Spleen (tissue), 11 donors: ENCODE measurements at regions not wholly inside any gene's neighbourhood (a gene's known extent, or its start where the extent isn't known, plus 50 kb on each side); places are given as distances from the start of the nearest gene placed in this dataset.

Experiments used
- DNase-seq: peaks from one replicate; pipeline ENCODE4 v3.0.0-alpha.2; 2020
- H3K27ac ChIP-seq, 8 donors: fragments of 200-600 bp; sonication (generic) in 7 of 8; 1 replicate in 4 of 8; 2 replicates in 4 of 8; pipeline versions ENCODE4 v1.5.0 to v1.8.0; 2016 to 2021; ENCODE audit warnings: inconsistent platforms in 4 of 8, mild to moderate bottlenecking in 4 of 8, moderate library complexity in 1 of 8
- H3K27me3 ChIP-seq, 7 donors: fragments of 200-600 bp; sonication (generic) in 6 of 7; replicated peaks in 1 of 7; 1 replicate in 4 of 7; 2 replicates in 3 of 7; pipeline versions ENCODE4 v1.5.0 to v1.8.0; 2016 to 2021; ENCODE audit warnings: inconsistent platforms in 3 of 7, mild to moderate bottlenecking in 1 of 7
- H3K36me3 ChIP-seq, 6 donors: fragments of 200-600 bp; sonication (generic) in 5 of 6; 1 replicate in 4 of 6; 2 replicates in 2 of 6; pipeline versions ENCODE4 v1.5.0 to v1.8.0; 2016 to 2021; ENCODE audit warnings: inconsistent platforms in 2 of 6
- H3K4me1 ChIP-seq, 6 donors: fragments of 200-600 bp; sonication (generic) in 5 of 6; 1 replicate in 3 of 6; 2 replicates in 3 of 6; pipeline versions ENCODE4 v1.5.0 to v1.8.0; 2016 to 2021; ENCODE audit warnings: inconsistent platforms in 3 of 6
- H3K4me3 ChIP-seq, 8 donors: fragments of 200-600 bp; sonication (generic) in 7 of 8; 1 replicate in 4 of 8; 2 replicates in 4 of 8; pipeline versions ENCODE4 v1.5.0 to v1.8.0; 2016 to 2021; ENCODE audit warnings: inconsistent platforms in 4 of 8, mild to moderate bottlenecking in 4 of 8, moderate library complexity in 2 of 8
- H3K9me3 ChIP-seq, 8 donors: fragments of 200-600 bp; sonication (generic) in 7 of 8; 1 replicate in 4 of 8; 2 replicates in 4 of 8; pipeline versions ENCODE4 v1.5.0 to v1.8.0; 2016 to 2021; ENCODE audit warnings: inconsistent platforms in 4 of 8
- POLR2A ChIP-seq, 3 donors: fragments of 450-650 bp; IDR thresholded peaks; one replicate each; pipeline ENCODE4 v1.5.1; 2017; ENCODE audit warnings: antibody characterized with exemption in 3 of 3, mild to moderate bottlenecking in 1 of 3
- POLR2AphosphoS5 ChIP-seq, 3 donors: sonication (generic); formaldehyde crosslinking; IDR thresholded peaks; one replicate each; pipeline ENCODE4 v1.5.1; 2017; ENCODE audit warnings: antibody characterized with exemption in 3 of 3
- WGBS, 5 donors: extraction: QIAGEN DNeasy Blood & Tissue Kit in 3 of 5; methylation state at CpG; one replicate each; pipeline versions ENCODE4 v1.1.5 to v1.1.7; 2013 to 2018; 5-methylcytosine and 5-hydroxymethylcytosine counted together
- intact Hi-C: fragments of 100-400 bp; cut with DNase I; formaldehyde crosslinking; loops from one replicate; pipeline ENCODE4 v1.15.0; 2023; ENCODE audit warnings: low total_unique reads
- TF ChIP-seq, protein P1 (sequence below), 11 experiments: fragments of 200-600 bp in 7 of 11; fragments of 450-650 bp in 4 of 11; sonication (generic) in 4 of 11; IDR thresholded peaks in 8 of 11; conservative IDR thresholded peaks in 3 of 11; 1 replicate in 7 of 11; 2 replicates in 4 of 11; pipeline versions ENCODE4 v1.4.0 to v1.8.0; 2016 to 2021; ENCODE audit warnings: antibody characterized with exemption in 11 of 11, inconsistent platforms in 4 of 11, mild to moderate bottlenecking in 1 of 11
- donor health status: healthy with polysubstance abuse.
- donor health status: DM: no; HTN: no; CAD: no; lungs with moderate emphysema.
- donor health status: DM: no; HTN: no; CAD: no.
- donor health status: Bipolar disorder and iron deficiency.
- donor health status: healthy.
- donor health status: DM: no; HTN: no; CAD: no.
- donor health status: DM: yes; HTN: yes; CAD: no.

DNA sequence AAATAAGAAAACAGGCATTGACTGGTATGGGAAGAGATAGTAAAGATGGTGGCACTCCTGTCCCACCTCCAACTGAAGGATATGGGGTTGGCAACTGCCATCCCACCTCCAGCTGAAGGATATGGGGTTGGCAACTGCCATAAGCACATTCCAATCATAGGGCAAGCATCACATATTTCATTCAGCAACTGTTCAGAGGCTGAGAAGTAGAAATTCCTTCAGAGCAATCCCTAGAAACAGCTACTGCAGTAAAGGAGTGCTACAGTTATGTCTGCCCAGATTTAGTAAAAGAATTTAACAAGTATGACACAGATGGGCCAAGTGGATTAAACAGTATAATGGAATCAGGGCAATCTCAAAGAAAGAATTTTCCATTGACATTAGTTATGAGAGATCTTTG, 156.8 kb downstream of the IMPG2 start:
- Histone ChIP-seq H3K4me3 (no peak overlapping the region), H3K36me3 (no peaks in the 10 kb centered on the region), H3K27ac (no peak overlapping the region), H3K4me1 (no peaks in the 10 kb centered on the region), H3K27me3 (no peaks in the 10 kb centered on the region), H3K9me3 (no peaks in the 10 kb centered on the region)
- TF ChIP-seq, protein P1, sequence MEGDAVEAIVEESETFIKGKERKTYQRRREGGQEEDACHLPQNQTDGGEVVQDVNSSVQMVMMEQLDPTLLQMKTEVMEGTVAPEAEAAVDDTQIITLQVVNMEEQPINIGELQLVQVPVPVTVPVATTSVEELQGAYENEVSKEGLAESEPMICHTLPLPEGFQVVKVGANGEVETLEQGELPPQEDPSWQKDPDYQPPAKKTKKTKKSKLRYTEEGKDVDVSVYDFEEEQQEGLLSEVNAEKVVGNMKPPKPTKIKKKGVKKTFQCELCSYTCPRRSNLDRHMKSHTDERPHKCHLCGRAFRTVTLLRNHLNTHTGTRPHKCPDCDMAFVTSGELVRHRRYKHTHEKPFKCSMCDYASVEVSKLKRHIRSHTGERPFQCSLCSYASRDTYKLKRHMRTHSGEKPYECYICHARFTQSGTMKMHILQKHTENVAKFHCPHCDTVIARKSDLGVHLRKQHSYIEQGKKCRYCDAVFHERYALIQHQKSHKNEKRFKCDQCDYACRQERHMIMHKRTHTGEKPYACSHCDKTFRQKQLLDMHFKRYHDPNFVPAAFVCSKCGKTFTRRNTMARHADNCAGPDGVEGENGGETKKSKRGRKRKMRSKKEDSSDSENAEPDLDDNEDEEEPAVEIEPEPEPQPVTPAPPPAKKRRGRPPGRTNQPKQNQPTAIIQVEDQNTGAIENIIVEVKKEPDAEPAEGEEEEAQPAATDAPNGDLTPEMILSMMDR (IDR thresholded peaks at IDR 0.05 in 8 of 11, conservative IDR thresholded peaks at IDR 0.05 in 3 of 11) = no peak
- TF ChIP-seq POLR2A (IDR thresholded peaks at IDR 0.05) (no peak), POLR2AphosphoS5 (IDR thresholded peaks at IDR 0.05) (no peak)
- intact Hi-C loops = no loop called here
- DNase-seq = no peak

DNA sequence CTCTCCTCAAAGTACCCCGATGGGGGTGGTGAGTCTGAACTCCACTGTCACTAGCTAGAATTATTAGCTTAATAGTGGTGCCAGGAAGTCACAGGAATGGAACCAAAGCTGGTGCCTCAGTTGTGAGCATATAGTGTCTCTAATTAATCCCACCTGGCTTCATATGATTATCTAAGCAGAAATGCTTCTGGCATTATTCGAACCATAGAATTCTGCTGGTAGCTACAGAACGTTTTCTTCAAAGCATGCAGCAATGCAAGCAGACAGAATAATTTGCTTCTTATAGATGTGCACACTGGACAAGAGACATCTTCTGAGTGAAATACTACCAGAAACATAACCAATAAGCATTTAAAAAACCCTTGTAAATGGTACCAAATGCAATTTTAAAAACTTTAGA, 160.9 kb downstream of the IMPG2 start:
- H3K9me3 ChIP-seq = no peaks in the 10 kb centered on the region

DNA sequence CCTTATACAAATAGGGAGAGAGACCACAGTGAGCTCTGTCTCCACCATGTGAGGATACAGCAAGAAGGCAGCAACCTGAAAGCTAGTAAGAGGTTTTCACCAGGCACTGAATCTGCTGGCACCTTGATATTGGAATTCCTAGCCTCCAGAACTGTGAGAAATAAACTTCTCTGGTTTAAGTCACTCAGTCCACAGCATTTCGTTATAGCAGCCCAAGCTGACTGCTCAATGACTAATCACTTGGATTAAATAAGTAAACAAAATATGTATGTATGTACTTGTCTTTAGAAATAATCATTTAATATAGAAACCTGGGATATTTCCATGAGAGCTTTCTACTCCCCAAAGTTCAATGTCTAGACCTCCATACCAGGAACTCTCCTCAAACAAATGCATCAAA, 162.0 kb downstream of the IMPG2 start:
- no peak for DNase-seq
- Histone ChIP-seq H3K36me3 (no peaks in the 10 kb centered on the region), H3K27ac (no peak overlapping the region), H3K27me3 (no peaks in the 10 kb centered on the region), H3K4me3 (no peak overlapping the region), H3K4me1 (no peaks in the 10 kb centered on the region), H3K9me3 (no peaks in the 10 kb centered on the region)
- 0 to 61% (median 0%) methylated on average over 1 of the region's 1 CpG for WGBS, 5 donors
- intact Hi-C loops = no loop called here
- TF ChIP-seq, protein P1 (IDR thresholded peaks at IDR 0.05 in 8 of 11, conservative IDR thresholded peaks at IDR 0.05 in 3 of 11) = no peak
- TF ChIP-seq POLR2AphosphoS5 (IDR thresholded peaks at IDR 0.05) (no peak), POLR2A (IDR thresholded peaks at IDR 0.05) (no peak)

More for the DNA sequence above, 160.9 kb downstream of the IMPG2 start:
- no peaks in the 10 kb centered on the region for H3K4me1 ChIP-seq
- DNase-seq = no peak
- WGBS, 5 donors = 79 to 95% (median 92%) methylated on average over 3 of the region's 3 CpGs
- intact Hi-C loops = no loop called here
- H3K36me3 ChIP-seq = no peaks in the 10 kb centered on the region
- H3K4me3 ChIP-seq = no peak overlapping the region
- no peaks in the 10 kb centered on the region for H3K27me3 ChIP-seq
- TF ChIP-seq POLR2A (IDR thresholded peaks at IDR 0.05) (no peak), POLR2AphosphoS5 (IDR thresholded peaks at IDR 0.05) (no peak)
- TF ChIP-seq, protein P1 (IDR thresholded peaks at IDR 0.05 in 8 of 11, conservative IDR thresholded peaks at IDR 0.05 in 3 of 11) = no peak
- no peak overlapping the region for H3K27ac ChIP-seq

DNA sequence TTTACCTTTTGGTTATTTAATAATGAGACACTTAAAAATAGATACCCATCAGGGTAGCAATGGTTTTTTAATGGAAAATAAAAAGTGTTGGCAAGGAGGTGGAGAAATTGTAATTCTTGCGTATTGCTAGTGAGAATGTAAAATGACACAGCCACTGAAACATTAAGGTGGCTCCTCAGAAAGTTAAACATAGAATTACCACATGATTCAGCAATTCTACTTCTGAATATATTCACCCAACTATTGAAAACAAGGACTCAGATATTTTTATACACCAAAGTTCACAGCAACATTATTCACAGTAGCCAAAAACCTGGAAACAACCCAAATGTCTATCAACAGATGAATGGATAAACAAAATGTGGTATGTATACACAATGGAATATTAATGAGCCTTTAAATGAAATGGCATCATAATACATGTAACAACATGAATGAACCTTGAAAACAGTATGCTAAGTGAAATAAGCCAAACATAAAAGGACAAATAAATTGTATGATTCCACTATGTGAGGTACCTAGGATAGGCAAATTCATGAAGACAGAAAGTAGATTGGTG, 163.5 kb downstream of the IMPG2 start:
- Histone ChIP-seq H3K27ac (no peak overlapping the region), H3K27me3 (no peaks in the 10 kb centered on the region), H3K36me3 (no peaks in the 10 kb centered on the region), H3K9me3 (no peaks in the 10 kb centered on the region), H3K4me1 (no peaks in the 10 kb centered on the region), H3K4me3 (no peak overlapping the region)
- intact Hi-C loops = no loop called here
- no peak for DNase-seq
- TF ChIP-seq POLR2AphosphoS5 (IDR thresholded peaks at IDR 0.05) (no peak), POLR2A (IDR thresholded peaks at IDR 0.05) (no peak)
- TF ChIP-seq, protein P1 (IDR thresholded peaks at IDR 0.05 in 8 of 11, conservative IDR thresholded peaks at IDR 0.05 in 3 of 11) = no peak
- WGBS, 5 donors = 89 to 97% (median 93%) methylated on average over 1 of the region's 1 CpG
